WTC11 (cell line): ENCODE measurements at regions not wholly inside any gene's neighbourhood (a gene's known extent, or its start where the extent isn't known, plus 50 kb on each side); places are given as distances from the start of the nearest gene placed in this dataset.
"Not testable (repeated sequence)": the region's sequence is repeated elsewhere in the genome, so short reads cannot be mapped to it uniquely, and the experiment has no call there.

Source experiments
- ATAC-seq: fragments of 200-7000 bp; cut with Tn5 transposase; 2 replicates; pipeline ENCODE4 v1.10.0; 2021; ENCODE audit warnings: mild to moderate bottlenecking, moderate library complexity
- CTCF ChIA-PET: fragments of 300-600 bp; sonication (Branson Sonifier 250); formaldehyde crosslinking; loops from one replicate; lab custom pipeline; 2021; ENCODE audit warnings: antibody characterized with exemption; lab: Charles Lee
- POLR2A ChIA-PET: fragments of 350-600 bp; sonication (Branson Sonifier 250); formaldehyde crosslinking; loops from one replicate; lab custom pipeline; 2021; ENCODE audit warnings: antibody characterized with exemption; lab: Charles Lee
- DNase-seq: peaks from one replicate; pipeline ENCODE4 v3.0.0; 2021; ENCODE audit warnings: low spot score
- H3K27ac Mint-ChIP-seq: 2 replicates; pipeline ENCODE4 v1.8.0; 2021; ENCODE audit warnings: mixed read lengths
- H3K27me3 Mint-ChIP-seq: 2 replicates; pipeline ENCODE4 v1.8.0; 2021; ENCODE audit warnings: low read depth, mild to moderate bottlenecking, moderate library complexity, mixed read lengths
- H3K36me3 Mint-ChIP-seq: 2 replicates; pipeline ENCODE4 v1.8.0; 2021; ENCODE audit warnings: mixed read lengths
- H3K4me1 Mint-ChIP-seq: 2 replicates; pipeline ENCODE4 v1.8.0; 2022; ENCODE audit warnings: mixed read lengths
- H3K4me3 Mint-ChIP-seq: 2 replicates; pipeline ENCODE4 v1.8.0; 2021; ENCODE audit warnings: mild to moderate bottlenecking, moderate library complexity, mixed read lengths
- H3K9me3 Mint-ChIP-seq: 2 replicates; pipeline ENCODE4 v1.8.0; 2021; ENCODE audit warnings: mixed read lengths
- CBFB ChIP-seq: sonication (generic); formaldehyde crosslinking; IDR thresholded peaks from 2 replicates; pipeline ENCODE4 v1.8.1; 2022; ENCODE audit warnings: mild to moderate bottlenecking, low read depth, missing genetic modification reagents
- SMAD3 ChIP-seq: sonication (generic); formaldehyde crosslinking; IDR thresholded peaks from 2 replicates; pipeline ENCODE4 v1.8.0; 2022; ENCODE audit warnings: missing genetic modification reagents, mild to moderate bottlenecking, borderline replicate concordance
- ZBTB21 ChIP-seq: sonication (generic); formaldehyde crosslinking; IDR thresholded peaks from 2 replicates; pipeline ENCODE4 v1.8.1; 2023; ENCODE audit warnings: mild to moderate bottlenecking, missing genetic modification reagents, borderline replicate concordance
- ZNF232 ChIP-seq: sonication (generic); formaldehyde crosslinking; IDR thresholded peaks from 2 replicates; pipeline ENCODE4 v1.8.0; 2022; ENCODE audit warnings: mild to moderate bottlenecking, missing genetic modification reagents
- ZNF396 ChIP-seq: fragments of 250-450 bp; sonication (Bioruptor Pico); IDR thresholded peaks from 2 replicates; pipeline ENCODE4 v1.8.0; 2021; ENCODE audit warnings: mild to moderate bottlenecking, moderate library complexity, borderline replicate concordance
- TF ChIP-seq, protein P1 (sequence below): sonication (generic); formaldehyde crosslinking; IDR thresholded peaks from 2 replicates; pipeline ENCODE4 v1.8.0; 2022; ENCODE audit warnings: missing genetic modification reagents
- TF ChIP-seq, protein P2 (sequence below): fragments of 250-450 bp; sonication (Bioruptor Pico); IDR thresholded peaks from 2 replicates; pipeline ENCODE4 v1.8.0; 2021; ENCODE audit warnings: mild to moderate bottlenecking
- TF ChIP-seq, protein P3 (sequence below): sonication (generic); formaldehyde crosslinking; IDR thresholded peaks from 2 replicates; pipeline ENCODE4 v1.8.0; 2023; ENCODE audit warnings: missing genetic modification reagents
- TF ChIP-seq, protein P4 (sequence below): sonication (generic); formaldehyde crosslinking; IDR thresholded peaks from 2 replicates; pipeline ENCODE4 v1.8.1; 2022; ENCODE audit warnings: missing genetic modification reagents, borderline replicate concordance
- TF ChIP-seq, protein P5 (sequence below): fragments of 200-600 bp; IDR thresholded peaks from 2 replicates; pipeline ENCODE4 v1.8.0; 2022; ENCODE audit warnings: antibody characterized with exemption
- TF ChIP-seq, protein P6 (sequence below): fragments of 250-450 bp; sonication (Bioruptor Pico); IDR thresholded peaks from 2 replicates; pipeline ENCODE4 v2.1.2; 2022; ENCODE audit warnings: mild to moderate bottlenecking, moderate library complexity

DNA sequence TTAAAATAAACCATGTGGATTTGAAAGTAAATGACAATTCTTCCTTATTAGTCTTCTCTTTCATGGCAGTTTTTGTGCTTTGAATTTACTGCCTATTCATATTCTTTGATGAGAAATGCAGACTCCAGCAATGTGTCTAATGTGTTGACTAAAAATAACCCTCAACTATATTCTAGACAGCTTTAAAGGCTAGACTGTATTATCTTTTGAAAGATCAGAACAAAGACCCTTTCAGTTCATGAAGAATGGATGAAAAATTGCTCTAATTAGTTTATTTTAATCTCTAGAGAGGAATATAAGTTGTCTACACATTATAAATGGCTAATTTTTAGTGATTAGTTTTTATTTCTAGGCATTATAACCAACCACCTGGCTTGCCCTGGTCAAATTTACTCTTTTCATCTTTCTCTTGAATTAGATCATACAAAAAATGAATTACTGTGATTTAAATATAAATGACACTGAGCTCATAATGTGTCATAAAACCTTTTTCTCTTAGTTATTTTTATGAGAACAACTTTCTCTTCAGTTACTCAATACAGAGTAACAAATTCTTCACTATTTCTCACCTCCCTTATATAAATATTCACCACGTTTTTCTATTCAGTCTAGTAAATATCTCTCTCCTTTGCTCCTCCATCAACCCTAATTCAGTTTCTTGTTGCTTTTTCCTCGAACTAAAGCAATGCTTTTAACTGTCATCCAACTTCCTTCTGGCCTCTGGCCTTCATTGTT, 428.5 kb upstream of the TMPRSS15 start (continued):
- TF ChIP-seq, protein P1, sequence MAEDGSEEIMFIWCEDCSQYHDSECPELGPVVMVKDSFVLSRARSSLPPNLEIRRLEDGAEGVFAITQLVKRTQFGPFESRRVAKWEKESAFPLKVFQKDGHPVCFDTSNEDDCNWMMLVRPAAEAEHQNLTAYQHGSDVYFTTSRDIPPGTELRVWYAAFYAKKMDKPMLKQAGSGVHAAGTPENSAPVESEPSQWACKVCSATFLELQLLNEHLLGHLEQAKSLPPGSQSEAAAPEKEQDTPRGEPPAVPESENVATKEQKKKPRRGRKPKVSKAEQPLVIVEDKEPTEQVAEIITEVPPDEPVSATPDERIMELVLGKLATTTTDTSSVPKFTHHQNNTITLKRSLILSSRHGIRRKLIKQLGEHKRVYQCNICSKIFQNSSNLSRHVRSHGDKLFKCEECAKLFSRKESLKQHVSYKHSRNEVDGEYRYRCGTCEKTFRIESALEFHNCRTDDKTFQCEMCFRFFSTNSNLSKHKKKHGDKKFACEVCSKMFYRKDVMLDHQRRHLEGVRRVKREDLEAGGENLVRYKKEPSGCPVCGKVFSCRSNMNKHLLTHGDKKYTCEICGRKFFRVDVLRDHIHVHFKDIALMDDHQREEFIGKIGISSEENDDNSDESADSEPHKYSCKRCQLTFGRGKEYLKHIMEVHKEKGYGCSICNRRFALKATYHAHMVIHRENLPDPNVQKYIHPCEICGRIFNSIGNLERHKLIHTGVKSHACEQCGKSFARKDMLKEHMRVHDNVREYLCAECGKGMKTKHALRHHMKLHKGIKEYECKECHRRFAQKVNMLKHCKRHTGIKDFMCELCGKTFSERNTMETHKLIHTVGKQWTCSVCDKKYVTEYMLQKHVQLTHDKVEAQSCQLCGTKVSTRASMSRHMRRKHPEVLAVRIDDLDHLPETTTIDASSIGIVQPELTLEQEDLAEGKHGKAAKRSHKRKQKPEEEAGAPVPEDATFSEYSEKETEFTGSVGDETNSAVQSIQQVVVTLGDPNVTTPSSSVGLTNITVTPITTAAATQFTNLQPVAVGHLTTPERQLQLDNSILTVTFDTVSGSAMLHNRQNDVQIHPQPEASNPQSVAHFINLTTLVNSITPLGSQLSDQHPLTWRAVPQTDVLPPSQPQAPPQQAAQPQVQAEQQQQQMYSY (CRISPR knock-in tag), result no peak
- no peak for TF ChIP-seq ZBTB21 (CRISPR knock-in tag)
- TF ChIP-seq, all 79 proteins: peak for 0

DNA sequence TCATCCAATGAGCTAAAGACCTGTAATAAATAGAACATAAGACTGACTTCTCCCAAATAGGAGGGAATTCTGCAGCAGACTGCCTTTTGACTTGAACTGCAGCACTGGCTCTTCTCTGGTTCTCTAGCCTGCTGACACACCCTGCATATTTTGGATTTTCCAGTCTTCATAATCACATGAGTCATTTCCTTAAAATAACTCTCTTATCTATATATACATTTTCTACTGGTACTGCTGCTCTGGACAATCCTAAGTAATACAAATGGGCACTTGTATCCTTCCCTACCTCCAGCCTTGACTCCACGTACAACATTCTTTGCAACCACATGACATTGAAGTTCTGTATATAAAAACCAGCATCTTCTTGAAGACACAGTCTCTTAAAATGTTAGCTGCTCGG, 429.4 kb upstream of the TMPRSS15 start:
- no peaks in the 10 kb centered on the region for H3K27me3 Mint-ChIP-seq
- no peaks in the 10 kb centered on the region for H3K36me3 Mint-ChIP-seq
- ChIA-PET CTCF (no interaction called here), POLR2A (no interaction called here)
- ATAC-seq (no peak), DNase-seq (no peak)
- no peaks in the 10 kb centered on the region; the same call in 1 of the 2 replicates for H3K9me3 Mint-ChIP-seq
- TF ChIP-seq, protein P2, sequence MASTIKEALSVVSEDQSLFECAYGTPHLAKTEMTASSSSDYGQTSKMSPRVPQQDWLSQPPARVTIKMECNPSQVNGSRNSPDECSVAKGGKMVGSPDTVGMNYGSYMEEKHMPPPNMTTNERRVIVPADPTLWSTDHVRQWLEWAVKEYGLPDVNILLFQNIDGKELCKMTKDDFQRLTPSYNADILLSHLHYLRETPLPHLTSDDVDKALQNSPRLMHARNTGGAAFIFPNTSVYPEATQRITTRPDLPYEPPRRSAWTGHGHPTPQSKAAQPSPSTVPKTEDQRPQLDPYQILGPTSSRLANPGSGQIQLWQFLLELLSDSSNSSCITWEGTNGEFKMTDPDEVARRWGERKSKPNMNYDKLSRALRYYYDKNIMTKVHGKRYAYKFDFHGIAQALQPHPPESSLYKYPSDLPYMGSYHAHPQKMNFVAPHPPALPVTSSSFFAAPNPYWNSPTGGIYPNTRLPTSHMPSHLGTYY (CRISPR knock-in tag), result no peak
- TF ChIP-seq CBFB (no peak), ZNF396 (CRISPR knock-in tag) (no peak), SMAD3 (CRISPR knock-in tag) (no peak)
- TF ChIP-seq, protein P3, sequence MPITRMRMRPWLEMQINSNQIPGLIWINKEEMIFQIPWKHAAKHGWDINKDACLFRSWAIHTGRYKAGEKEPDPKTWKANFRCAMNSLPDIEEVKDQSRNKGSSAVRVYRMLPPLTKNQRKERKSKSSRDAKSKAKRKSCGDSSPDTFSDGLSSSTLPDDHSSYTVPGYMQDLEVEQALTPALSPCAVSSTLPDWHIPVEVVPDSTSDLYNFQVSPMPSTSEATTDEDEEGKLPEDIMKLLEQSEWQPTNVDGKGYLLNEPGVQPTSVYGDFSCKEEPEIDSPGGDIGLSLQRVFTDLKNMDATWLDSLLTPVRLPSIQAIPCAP (CRISPR knock-in tag), result no peak
- TF ChIP-seq, protein P4, sequence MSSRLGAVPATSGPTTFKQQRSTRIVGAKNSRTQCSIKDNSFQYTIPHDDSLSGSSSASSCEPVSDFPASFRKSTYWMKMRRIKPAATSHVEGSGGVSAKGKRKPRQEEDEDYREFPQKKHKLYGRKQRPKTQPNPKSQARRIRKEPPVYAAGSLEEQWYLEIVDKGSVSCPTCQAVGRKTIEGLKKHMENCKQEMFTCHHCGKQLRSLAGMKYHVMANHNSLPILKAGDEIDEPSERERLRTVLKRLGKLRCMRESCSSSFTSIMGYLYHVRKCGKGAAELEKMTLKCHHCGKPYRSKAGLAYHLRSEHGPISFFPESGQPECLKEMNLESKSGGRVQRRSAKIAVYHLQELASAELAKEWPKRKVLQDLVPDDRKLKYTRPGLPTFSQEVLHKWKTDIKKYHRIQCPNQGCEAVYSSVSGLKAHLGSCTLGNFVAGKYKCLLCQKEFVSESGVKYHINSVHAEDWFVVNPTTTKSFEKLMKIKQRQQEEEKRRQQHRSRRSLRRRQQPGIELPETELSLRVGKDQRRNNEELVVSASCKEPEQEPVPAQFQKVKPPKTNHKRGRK (CRISPR knock-in tag), result no peak
- H3K4me3 Mint-ChIP-seq, result no peak overlapping the region
- no peak overlapping the region for H3K27ac Mint-ChIP-seq
- H3K4me1 Mint-ChIP-seq, result peaks cover 7% of the 10 kb centered on the region

DNA sequence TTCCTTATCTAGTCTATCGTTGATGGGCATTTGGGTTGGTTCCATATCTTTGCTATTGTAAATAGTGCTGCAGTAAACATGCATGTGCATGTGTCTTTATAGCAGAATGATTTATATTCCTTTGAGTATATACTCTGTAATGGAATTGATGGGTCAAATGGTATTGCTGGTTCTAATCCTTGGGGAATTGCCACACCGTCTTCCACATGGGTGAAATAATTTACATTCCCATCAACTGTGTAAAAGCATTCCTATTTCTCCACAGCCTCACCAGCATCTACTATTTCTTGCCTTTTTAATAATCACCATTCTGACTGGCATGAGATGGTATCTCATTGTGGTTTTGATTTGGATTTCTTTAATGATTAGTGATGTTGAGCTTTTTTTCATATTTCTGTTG, 430.5 kb upstream of the TMPRSS15 start:
- H3K4me3 Mint-ChIP-seq, CTCF ChIA-PET, DNase-seq, ATAC-seq, H3K9me3 Mint-ChIP-seq, H3K4me1 Mint-ChIP-seq, POLR2A ChIA-PET, H3K27ac Mint-ChIP-seq, H3K27me3 Mint-ChIP-seq, H3K36me3 Mint-ChIP-seq: not testable (repeated sequence)

DNA sequence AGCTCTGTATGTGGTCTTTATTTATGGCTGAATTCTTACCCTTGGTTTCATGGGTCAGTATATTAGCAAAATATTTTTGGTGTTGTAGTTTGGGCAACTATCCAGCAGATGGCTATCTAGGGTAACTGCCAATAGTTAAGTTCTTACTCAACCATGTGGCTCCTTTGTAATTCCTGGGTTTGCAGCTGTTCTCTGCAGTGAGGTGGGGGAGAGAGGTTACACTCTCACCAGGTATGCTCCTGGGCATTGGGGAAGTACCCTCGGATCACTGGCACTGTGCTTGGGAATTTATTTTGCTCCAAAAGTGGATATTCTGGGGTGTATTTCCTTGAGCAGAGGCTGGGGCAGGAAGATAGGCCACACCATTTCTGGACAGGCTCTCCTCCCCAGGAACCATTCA, 436.7 kb upstream of the TMPRSS15 start:
- H3K4me3 Mint-ChIP-seq, result no peak overlapping the region
- TF ChIP-seq ZNF232, result no peak
- TF ChIP-seq, protein P5, sequence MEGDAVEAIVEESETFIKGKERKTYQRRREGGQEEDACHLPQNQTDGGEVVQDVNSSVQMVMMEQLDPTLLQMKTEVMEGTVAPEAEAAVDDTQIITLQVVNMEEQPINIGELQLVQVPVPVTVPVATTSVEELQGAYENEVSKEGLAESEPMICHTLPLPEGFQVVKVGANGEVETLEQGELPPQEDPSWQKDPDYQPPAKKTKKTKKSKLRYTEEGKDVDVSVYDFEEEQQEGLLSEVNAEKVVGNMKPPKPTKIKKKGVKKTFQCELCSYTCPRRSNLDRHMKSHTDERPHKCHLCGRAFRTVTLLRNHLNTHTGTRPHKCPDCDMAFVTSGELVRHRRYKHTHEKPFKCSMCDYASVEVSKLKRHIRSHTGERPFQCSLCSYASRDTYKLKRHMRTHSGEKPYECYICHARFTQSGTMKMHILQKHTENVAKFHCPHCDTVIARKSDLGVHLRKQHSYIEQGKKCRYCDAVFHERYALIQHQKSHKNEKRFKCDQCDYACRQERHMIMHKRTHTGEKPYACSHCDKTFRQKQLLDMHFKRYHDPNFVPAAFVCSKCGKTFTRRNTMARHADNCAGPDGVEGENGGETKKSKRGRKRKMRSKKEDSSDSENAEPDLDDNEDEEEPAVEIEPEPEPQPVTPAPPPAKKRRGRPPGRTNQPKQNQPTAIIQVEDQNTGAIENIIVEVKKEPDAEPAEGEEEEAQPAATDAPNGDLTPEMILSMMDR, result peak; percentile 37
- TF ChIP-seq, protein P6, sequence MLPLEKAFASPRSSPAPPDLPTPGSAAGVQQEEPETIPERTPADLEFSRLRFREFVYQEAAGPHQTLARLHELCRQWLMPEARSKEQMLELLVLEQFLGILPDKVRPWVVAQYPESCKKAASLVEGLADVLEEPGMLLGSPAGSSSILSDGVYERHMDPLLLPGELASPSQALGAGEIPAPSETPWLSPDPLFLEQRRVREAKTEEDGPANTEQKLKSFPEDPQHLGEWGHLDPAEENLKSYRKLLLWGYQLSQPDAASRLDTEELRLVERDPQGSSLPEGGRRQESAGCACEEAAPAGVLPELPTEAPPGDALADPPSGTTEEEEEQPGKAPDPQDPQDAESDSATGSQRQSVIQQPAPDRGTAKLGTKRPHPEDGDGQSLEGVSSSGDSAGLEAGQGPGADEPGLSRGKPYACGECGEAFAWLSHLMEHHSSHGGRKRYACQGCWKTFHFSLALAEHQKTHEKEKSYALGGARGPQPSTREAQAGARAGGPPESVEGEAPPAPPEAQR (CRISPR knock-in tag), result no peak
- TF ChIP-seq, all 79 proteins: peak for 1
- Mint-ChIP-seq H3K27me3 (no peaks in the 10 kb centered on the region), H3K27ac (no peak overlapping the region), H3K36me3 (peaks cover 8% of the 10 kb centered on the region), H3K4me1 (no peaks in the 10 kb centered on the region), H3K9me3 (peaks cover 17% of the 10 kb centered on the region)
- CTCF ChIA-PET, result interaction anchor here (1.5 to 2.3 kb wide), 3 partner anchors 10 to 111 kb away, joined by 6 to 7 read pairs (median 6); no protein-coding TSS in a partner anchor
- POLR2A ChIA-PET, result no interaction called here
- ATAC-seq, result peak; percentile 99
- peak; percentile 12 for DNase-seq

DNA sequence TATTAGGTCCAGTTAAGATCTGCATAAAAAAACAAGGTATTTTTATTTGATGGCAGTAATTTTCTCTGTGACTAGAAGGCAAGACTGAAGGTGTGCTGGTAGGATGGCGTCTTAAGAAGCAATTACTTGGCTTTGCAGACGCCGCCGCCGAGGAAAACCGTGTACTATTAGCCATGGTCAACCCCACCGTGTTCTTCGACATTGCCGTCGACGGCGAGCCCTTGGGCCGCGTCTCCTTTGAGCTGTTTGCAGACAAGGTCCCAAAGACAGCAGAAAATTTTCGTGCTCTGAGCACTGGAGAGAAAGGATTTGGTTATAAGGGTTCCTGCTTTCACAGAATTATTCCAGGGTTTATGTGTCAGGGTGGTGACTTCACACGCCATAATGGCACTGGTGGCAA, 454.0 kb upstream of the TMPRSS15 start:
- peaks cover 11% of the 10 kb centered on the region for H3K9me3 Mint-ChIP-seq
- H3K27me3 Mint-ChIP-seq, H3K4me1 Mint-ChIP-seq, POLR2A ChIA-PET, H3K27ac Mint-ChIP-seq, H3K36me3 Mint-ChIP-seq, ATAC-seq, CTCF ChIA-PET, DNase-seq, H3K4me3 Mint-ChIP-seq: not testable (repeated sequence)
